Ammon's horn (tissue), 1 donor: ENCODE measurements at regions not wholly inside any gene's neighbourhood (a gene's known extent, or its start where the extent isn't known, plus 50 kb on each side); places are given as distances from the start of the nearest gene placed in this dataset.

Source experiments
- DNase-seq: peaks from one replicate; pipeline ENCODE4 v3.0.0-alpha.2; 2016; ENCODE audit warnings: low spot score

- DNase-seq, result no peak
Observed at GRCh38 chr5:56459394-56460194, 226.5 kb upstream of the ANKRD55 start.

- DNase-seq, result peak; percentile 23
Observed at GRCh38 chr5:56457887-56458812, 225.0 kb upstream of the ANKRD55 start.

- DNase-seq, result no peak
Observed at GRCh38 chr5:56456002-56456401, 222.9 kb upstream of the ANKRD55 start.

- DNase-seq, result no peak
Observed at GRCh38 chr5:56455417-56455816, 222.3 kb upstream of the ANKRD55 start.

GRCh38 chr5:56454219-56454862 lies 221.2 kb upstream of the ANKRD55 start:
- no peak for DNase-seq

GRCh38 chr5:56451742-56452141 lies 218.6 kb upstream of the ANKRD55 start:
- no peak for DNase-seq

DNA sequence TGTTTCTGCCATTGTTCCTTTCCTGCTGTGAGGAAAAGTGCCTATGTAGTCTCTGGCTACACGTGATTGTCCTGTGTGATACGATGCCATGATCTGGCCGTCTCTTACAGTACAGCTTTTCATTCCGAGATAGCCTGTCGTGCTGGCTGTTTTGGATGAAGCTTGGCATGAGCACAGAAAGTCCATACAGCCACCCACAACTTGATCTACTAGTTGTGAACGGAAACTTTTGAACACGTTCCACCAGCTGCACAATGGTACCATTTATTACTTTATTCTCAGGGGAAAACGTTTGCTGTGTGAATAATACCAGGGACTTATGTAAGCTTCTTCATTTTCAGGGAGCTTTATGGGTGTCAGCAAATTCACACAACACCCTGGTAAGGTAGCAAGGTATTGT lies 217.6 kb upstream of the ANKRD55 start:
- no peak for DNase-seq

DNA sequence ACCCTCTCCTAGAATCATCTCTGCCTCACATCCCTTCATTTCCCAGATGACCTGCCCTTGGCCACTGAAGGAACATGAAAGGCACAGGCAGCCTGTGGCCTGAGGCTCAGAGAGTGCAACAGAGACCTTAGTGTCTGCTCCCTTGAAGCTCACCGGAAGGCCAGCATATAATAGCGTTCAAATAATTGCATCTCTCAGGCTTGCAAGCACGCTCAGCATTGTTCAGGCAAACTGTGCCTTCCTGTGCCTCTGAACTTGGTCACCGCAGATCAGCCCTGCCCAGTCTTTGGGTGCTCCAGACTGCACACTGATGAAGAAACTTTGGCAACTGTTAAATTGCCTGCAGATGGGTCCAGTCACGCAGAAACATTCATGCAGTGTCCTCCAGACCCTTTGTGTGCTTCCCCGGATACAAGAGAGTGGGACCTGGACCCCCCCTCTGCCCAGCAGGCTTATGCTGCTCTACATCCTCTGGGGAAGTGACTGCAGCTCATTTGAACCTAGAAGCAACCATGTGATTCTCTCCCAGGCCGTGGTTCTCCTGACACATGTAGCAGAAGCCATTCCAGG lies 216.0 kb upstream of the ANKRD55 start:
- no peak for DNase-seq

DNA sequence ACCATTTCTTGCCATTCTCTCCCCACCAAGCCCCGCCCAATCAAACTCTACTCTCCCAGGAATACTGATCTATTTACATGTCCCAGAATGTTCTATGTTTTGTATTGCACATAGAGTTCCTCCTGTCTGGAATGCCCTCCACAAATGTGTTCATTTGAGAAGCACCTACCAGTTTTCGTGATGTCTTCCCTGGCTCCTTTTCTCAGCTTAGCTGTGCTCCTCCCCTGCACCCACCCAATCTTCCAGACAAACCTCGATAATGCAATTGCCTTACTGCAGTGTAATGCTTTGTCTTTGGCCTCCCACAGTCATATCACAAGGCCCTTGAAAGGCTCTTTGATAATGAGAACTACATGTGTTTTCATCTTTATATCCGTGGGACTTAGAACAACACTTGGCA lies 214.5 kb upstream of the ANKRD55 start:
- no peak for DNase-seq

GRCh38 chr5:56447232-56447631 lies 214.1 kb upstream of the ANKRD55 start:
- DNase-seq, result no peak

- DNase-seq, result no peak
Observed at GRCh38 chr5:56446728-56447127, 213.6 kb upstream of the ANKRD55 start.

GRCh38 chr5:56443826-56444225 lies 210.7 kb upstream of the ANKRD55 start:
- DNase-seq, result no peak

- DNase-seq, result peak; percentile 10
Observed at GRCh38 chr5:56440871-56441740, 208.0 kb upstream of the ANKRD55 start.

GRCh38 chr5:56434986-56435385 lies 201.9 kb upstream of the ANKRD55 start:
- DNase-seq, result no peak

- DNase-seq, result no peak
Observed at GRCh38 chr5:56433039-56433617, 200.0 kb upstream of the ANKRD55 start.

DNA sequence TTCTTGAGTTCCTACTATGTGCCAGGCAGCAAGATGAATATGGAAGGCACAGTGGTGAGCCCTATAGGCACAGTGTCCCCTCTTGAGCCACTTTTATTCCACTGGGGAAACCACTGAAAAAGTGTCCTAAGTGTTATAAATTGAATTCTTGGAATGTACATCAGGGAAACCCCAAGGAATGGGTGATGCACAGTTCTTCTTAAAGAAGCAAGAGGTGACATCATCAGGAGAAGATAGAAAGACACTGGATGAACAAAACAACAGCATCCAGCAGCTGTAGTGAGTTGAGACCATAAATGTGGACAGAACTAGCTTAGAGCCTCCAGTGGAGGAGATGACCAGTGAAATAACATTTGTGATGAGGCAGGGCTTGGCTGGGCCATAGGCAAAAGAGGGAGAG lies 199.2 kb upstream of the ANKRD55 start:
- no peak for DNase-seq

GRCh38 chr5:56430422-56430821 lies 197.3 kb upstream of the ANKRD55 start:
- DNase-seq, result no peak

DNA sequence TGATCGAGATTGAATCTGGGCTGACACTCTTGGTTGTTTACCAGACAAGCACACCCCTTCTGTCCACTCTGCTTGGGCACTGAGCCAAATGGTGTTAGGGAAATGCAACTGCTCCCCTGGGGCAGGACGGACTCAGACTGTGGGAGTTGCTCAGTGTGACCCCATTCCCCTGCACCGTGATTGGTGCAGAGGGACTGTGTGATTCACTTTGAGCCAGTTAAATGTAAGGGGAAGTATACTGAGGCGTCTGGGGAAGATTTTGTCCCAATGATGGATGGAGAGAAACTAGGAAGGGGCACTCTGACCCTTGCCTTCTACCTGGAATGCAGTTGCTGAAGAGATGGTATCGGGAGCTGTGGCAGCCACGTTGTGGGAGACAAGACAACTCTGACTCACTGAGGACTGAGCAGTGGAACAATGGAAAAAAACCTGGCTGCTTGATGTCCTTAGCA lies 196.0 kb upstream of the ANKRD55 start:
- DNase-seq, result no peak

GRCh38 chr5:56426693-56427092 lies 193.6 kb upstream of the ANKRD55 start:
- DNase-seq, result no peak

- DNase-seq, result peak; percentile 20
Observed at GRCh38 chr5:56422076-56422762, 189.1 kb upstream of the ANKRD55 start.
